B cell (primary cell): ENCODE measurements at regions not wholly inside any gene's neighbourhood (a gene's known extent, or its start where the extent isn't known, plus 50 kb on each side); places are given as distances from the start of the nearest gene placed in this dataset.

Source experiments
- ATAC-seq: fragments of 200-7000 bp; cut with Tn5 transposase; one replicate; pipeline ENCODE4 v1.10.0; 2021; ENCODE audit warnings: low read depth, mild to moderate bottlenecking, moderate number of reproducible peaks, moderate library complexity
- CTCF ChIA-PET: fragments of 350-600 bp; sonication (Branson Sonifier 250); formaldehyde crosslinking; loops from one replicate; lab custom pipeline; 2021; ENCODE audit warnings: antibody characterized with exemption, inconsistent platforms; lab: Charles Lee
- POLR2A ChIA-PET: fragments of 350-600 bp; sonication (Branson Sonifier 250); formaldehyde crosslinking; loops from one replicate; lab custom pipeline; 2021; ENCODE audit warnings: antibody characterized with exemption; lab: Charles Lee
- DNase-seq: peaks from one replicate; pipeline ENCODE4 v3.0.0; 2013
- H2AFZ ChIP-seq: 2 replicates; pipeline ENCODE4 v1.6.1; 2012; ENCODE audit warnings: mild to moderate bottlenecking, low read depth, low read length; ENCODE audit not compliant: insufficient read depth, poor library complexity, severe bottlenecking
- H3K27ac ChIP-seq, 2 donors: 1 replicate in 1 of 2; 2 replicates in 1 of 2; pipeline ENCODE4 v1.5.1; 2012 to 2013; ENCODE audit warnings: low read length in 2 of 2, mild to moderate bottlenecking in 2 of 2, moderate library complexity in 1 of 2
- H3K27me3 ChIP-seq, 4 experiments: fragments of 200-600 bp in 1 of 4; sonication (generic) in 1 of 4; replicated peaks in 1 of 4; 1 replicate in 2 of 4; 2 replicates in 2 of 4; pipeline versions ENCODE4 v1.6.1 to v1.7.0; 2013 to 2016; ENCODE audit warnings: low read length in 3 of 4, mild to moderate bottlenecking in 2 of 4, mixed read lengths in 1 of 4, moderate library complexity in 1 of 4; ENCODE audit not compliant: insufficient read depth in 4 of 4, control insufficient read depth in 3 of 4; ENCODE audit errors: control extremely low read depth in 1 of 4
- H3K36me3 ChIP-seq, 2 experiments: replicated peaks in 1 of 2; 1 replicate in 1 of 2; 2 replicates in 1 of 2; pipeline versions ENCODE4 v1.6.1 to v1.7.1; 2013; ENCODE audit warnings: low read length in 1 of 2; ENCODE audit not compliant: insufficient read depth in 2 of 2, control insufficient read depth in 1 of 2; ENCODE audit errors: control extremely low read depth in 1 of 2, extremely low read depth in 1 of 2
- H3K4me1 ChIP-seq, 2 donors: fragments of 200-600 bp in 1 of 2; sonication (generic) in 1 of 2; 1 replicate in 1 of 2; 2 replicates in 1 of 2; pipeline versions ENCODE4 v1.5.1 to v1.6.1; 2013 to 2017; ENCODE audit warnings: low read length in 2 of 2; ENCODE audit not compliant: control insufficient read depth in 2 of 2, insufficient read depth in 2 of 2
- H3K4me2 ChIP-seq: replicated peaks from 2 replicates; pipeline ENCODE3; 2012; ENCODE audit warnings: mild to moderate bottlenecking, low read depth, low read length; ENCODE audit not compliant: poor library complexity, severe bottlenecking
- H3K4me3 ChIP-seq, 5 experiments: fragments of 200-600 bp in 1 of 5; sonication (generic) in 1 of 5; 1 replicate in 3 of 5; 2 replicates in 2 of 5; pipeline versions ENCODE4 v1.5.1 to v1.7.0; 2011 to 2016; ENCODE audit warnings: low read length in 4 of 5, mild to moderate bottlenecking in 4 of 5, low read depth in 2 of 5, control low read depth in 1 of 5, moderate library complexity in 1 of 5; ENCODE audit not compliant: insufficient read depth in 1 of 5; ENCODE audit errors: control extremely low read depth in 1 of 5, extremely low read depth in 1 of 5
- H3K79me2 ChIP-seq: fragments of 200-600 bp; sonication (generic); one replicate; pipeline ENCODE4 v1.6.0; 2016; ENCODE audit warnings: low read length; ENCODE audit not compliant: control insufficient read depth, insufficient read depth
- H3K9ac ChIP-seq: fragments of 200-600 bp; sonication (generic); 2 replicates; pipeline ENCODE4 v1.6.1; 2017; ENCODE audit warnings: mild to moderate bottlenecking, low read length, moderate library complexity
- H3K9me3 ChIP-seq, 3 donors: one replicate each; pipeline versions ENCODE4 v1.6.1 to v1.7.1; 2013; ENCODE audit warnings: low read length in 2 of 3; ENCODE audit not compliant: control insufficient read depth in 2 of 3, insufficient read depth in 1 of 3; ENCODE audit errors: control extremely low read depth in 1 of 3
- H4K20me1 ChIP-seq: 2 replicates; pipeline ENCODE4 v1.6.0; 2012; ENCODE audit warnings: mild to moderate bottlenecking, low read length; ENCODE audit not compliant: insufficient read depth, control insufficient read depth, poor library complexity, severe bottlenecking
- H3K27ac Mint-ChIP-seq: one replicate; pipeline ENCODE4 v1.8.0; 2021; ENCODE audit warnings: mixed read lengths
- H3K27me3 Mint-ChIP-seq: one replicate; pipeline ENCODE4 v1.8.0; 2021; ENCODE audit warnings: mixed read lengths
- H3K4me1 Mint-ChIP-seq: one replicate; pipeline ENCODE4 v1.8.0; 2021; ENCODE audit warnings: mixed read lengths
- H3K4me3 Mint-ChIP-seq: one replicate; pipeline ENCODE4 v1.8.0; 2021; ENCODE audit warnings: mixed read lengths
- H3K9me3 Mint-ChIP-seq: one replicate; pipeline ENCODE4 v1.8.0; 2022; ENCODE audit warnings: mixed read lengths; ENCODE audit not compliant: insufficient read depth
- CTCF ChIP-seq: fragments of 200-600 bp; IDR thresholded peaks from one replicate; pipeline ENCODE4 v1.8.0; 2022; ENCODE audit warnings: antibody characterized with exemption, mild to moderate bottlenecking
- EZH2 ChIP-seq: IDR thresholded peaks from 2 replicates; pipeline ENCODE4 v1.6.1; 2012; ENCODE audit warnings: borderline replicate concordance, low read depth, mild to moderate bottlenecking, moderate library complexity, low read length; ENCODE audit not compliant: insufficient read depth, poor library complexity, severe bottlenecking
- WGBS: methylation state at CpG from one replicate; pipeline ENCODE4 v1.1.5; 2013; ENCODE audit warnings: missing lambda C conversion rate; ENCODE audit not compliant: insufficient coverage; 5-methylcytosine and 5-hydroxymethylcytosine counted together
- intact Hi-C: fragments of 100-400 bp; cut with micrococcal nuclease; formaldehyde crosslinking; loops from one replicate; pipeline ENCODE4 v1.10.0; 2022

- ChIA-PET CTCF (no interaction called here), POLR2A (no interaction called here)
- no peak for ATAC-seq
- Mint-ChIP-seq H3K27ac (no peak overlapping the region), H3K4me3 (no peak overlapping the region), H3K27me3 (peaks cover 3% of the 10 kb centered on the region), H3K4me1 (no peaks in the 10 kb centered on the region), H3K9me3 (no peaks in the 10 kb centered on the region)
- H3K27ac ChIP-seq: no peak overlapping the region
- DNase-seq: no peak
- no peaks in the 10 kb centered on the region for H3K36me3 ChIP-seq
- H2AFZ ChIP-seq: no peak overlapping the region
- H3K4me3 ChIP-seq: no peak overlapping the region
- no peaks in the 10 kb centered on the region for H3K4me1 ChIP-seq
- intact Hi-C loops: no loop called here
- H3K4me2 ChIP-seq: no peak overlapping the region
- no peaks in the 10 kb centered on the region for H3K79me2 ChIP-seq
- H3K27me3 ChIP-seq: no peaks in the 10 kb centered on the region
- H3K9me3 ChIP-seq: peaks cover 0 to under 1% (median 0%) of the 10 kb centered on the region in 3 donors
- H4K20me1 ChIP-seq: no peaks in the 10 kb centered on the region
- 100% methylated on average over 2 of the region's 4 CpGs for WGBS
- no peak overlapping the region for H3K9ac ChIP-seq
- TF ChIP-seq CTCF (no peak), EZH2 (no peak)
Observed at GRCh38 chr3:5579946-5580345, 392.4 kb downstream of the EDEM1 start.

DNA sequence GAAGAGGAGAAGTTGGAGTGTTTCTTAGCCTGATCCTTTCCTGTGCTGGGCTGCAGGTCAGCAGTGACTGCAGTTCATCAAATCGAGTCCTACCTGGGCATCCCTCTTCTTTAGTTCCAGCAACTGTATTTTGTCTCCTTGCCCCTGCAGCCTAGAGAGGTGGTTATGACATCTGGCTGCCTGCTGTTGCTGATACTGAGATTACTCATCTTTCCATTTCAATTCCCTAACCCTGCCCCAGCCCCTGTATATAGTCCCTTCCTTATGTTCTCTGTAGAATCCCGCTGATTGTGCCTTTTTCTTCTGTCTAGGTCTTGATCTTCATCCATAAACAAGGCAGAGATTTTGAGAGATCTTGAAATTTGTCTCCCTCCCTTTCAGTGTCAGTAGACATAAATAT, 393.3 kb downstream of the EDEM1 start:
- Histone ChIP-seq H3K9ac (no peak overlapping the region), H3K4me3 (no peak overlapping the region), H3K9me3 (no peaks in the 10 kb centered on the region), H3K27ac (no peak overlapping the region), H2AFZ (no peak overlapping the region), H3K79me2 (no peaks in the 10 kb centered on the region), H3K4me1 (no peaks in the 10 kb centered on the region), H4K20me1 (no peaks in the 10 kb centered on the region), H3K36me3 (no peaks in the 10 kb centered on the region), H3K4me2 (no peak overlapping the region), H3K27me3 (no peaks in the 10 kb centered on the region)
- Mint-ChIP-seq H3K27me3 (peaks cover 3% of the 10 kb centered on the region), H3K9me3 (no peaks in the 10 kb centered on the region), H3K27ac (no peak overlapping the region), H3K4me3 (no peak overlapping the region), H3K4me1 (no peaks in the 10 kb centered on the region)
- WGBS: no CpG with 5 or more reads among the region's 2 CpGs
- DNase-seq (no peak), ATAC-seq (no peak)
- POLR2A ChIA-PET: no interaction called here
- CTCF ChIA-PET: no interaction called here
- no peak for TF ChIP-seq CTCF
- no peak for TF ChIP-seq EZH2
- intact Hi-C loops: no loop called here
